ENCODE measurements at regions not wholly inside any gene's neighbourhood (a gene's known extent, or its start where the extent isn't known, plus 50 kb on each side); places are given as distances from the start of the nearest gene placed in this dataset.

GRCh38 chrX:25130619-25131018 is 114.9 kb upstream of the ARX start:
- DNase-seq = no peak
- Histone ChIP-seq H3K27me3 (no peaks in the 10 kb centered on the region), H3K4me3 (no peak overlapping the region), H3K9me3 (no peaks in the 10 kb centered on the region), H3K36me3 (no peaks in the 10 kb centered on the region), H3K27ac (no peak overlapping the region), H3K4me1 (no peaks in the 10 kb centered on the region)
- intact Hi-C loops (cut with DNase I; ENCODE audit: low total_unique reads) = no loop called here
- in situ Hi-C loops (cut with MboI; ENCODE audit: low pct_ligation_motif_present in 1 of 4, low pct_unique_long_range_greater_than_20kb in 1 of 4, low sequenced_read_pairs in 3 of 4) = no loop called here
- WGBS, 2 donors (ENCODE audit: low coverage in 1 of 2) = 40 to 85% methylated on average over 1 to 4 of the region's 4 CpGs
- no peak for TF ChIP-seq CTCF (IDR thresholded peaks at IDR 0.05)

DNA sequence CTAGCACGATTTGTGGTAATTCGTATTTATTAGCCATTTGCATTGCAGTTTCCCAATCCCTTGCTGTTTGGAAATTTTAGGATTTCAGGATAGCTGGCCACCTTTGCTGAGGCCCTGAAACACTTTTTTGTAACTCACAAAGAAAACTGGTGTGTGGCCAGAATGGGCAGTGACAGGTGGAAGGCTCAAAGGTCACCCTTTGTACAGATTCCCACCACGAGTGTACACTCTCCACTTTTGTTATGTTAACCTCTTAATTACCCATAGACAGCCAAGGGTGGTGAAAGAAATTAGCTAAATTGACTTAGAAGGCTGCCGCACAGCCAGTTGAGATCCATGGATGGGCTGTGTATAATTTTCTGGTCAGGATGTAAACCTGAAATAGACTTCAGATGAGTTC is 109.7 kb upstream of the ARX start:
- intact Hi-C loops (cut with DNase I; ENCODE audit: low total_unique reads) = no loop called here
- Histone ChIP-seq H3K4me1 (no peaks in the 10 kb centered on the region), H3K27ac (no peak overlapping the region), H3K4me3 (no peak overlapping the region), H3K27me3 (no peaks in the 10 kb centered on the region), H3K36me3 (no peaks in the 10 kb centered on the region), H3K9me3 (no peaks in the 10 kb centered on the region)
- DNase-seq = no peak
- in situ Hi-C loops (cut with MboI; ENCODE audit: low pct_ligation_motif_present in 1 of 4, low pct_unique_long_range_greater_than_20kb in 1 of 4, low sequenced_read_pairs in 3 of 4) = no loop called here
- TF ChIP-seq POLR2A (IDR thresholded peaks at IDR 0.05) (no peak), EP300 (IDR thresholded peaks at IDR 0.05; ENCODE audit: low read depth) (no peak), CTCF (IDR thresholded peaks at IDR 0.05) (no peak), POLR2AphosphoS5 (IDR thresholded peaks at IDR 0.05) (no peak)
- WGBS, 2 donors (ENCODE audit: low coverage in 1 of 2) = 69 to 80% methylated on average over 2 to 4 of the region's 4 CpGs

DNA sequence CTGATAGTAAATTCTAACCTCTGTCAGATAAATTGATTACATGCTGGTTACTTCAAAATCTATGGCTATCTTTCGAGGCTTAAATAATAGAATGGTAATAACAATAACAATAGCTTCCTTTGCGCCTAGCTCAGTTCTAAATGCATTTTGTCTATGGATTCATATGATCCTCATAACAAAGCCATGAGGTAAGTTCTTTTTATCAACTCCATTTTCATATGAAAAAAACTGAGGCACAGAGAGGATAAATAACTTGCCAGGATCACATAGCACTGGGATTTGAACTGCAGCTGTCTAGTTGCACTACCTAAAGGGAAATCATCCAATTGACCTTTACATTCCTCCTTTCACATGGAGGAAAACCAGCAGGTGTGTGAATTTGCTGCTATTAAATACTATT is 108.6 kb upstream of the ARX start:
- H3K36me3 ChIP-seq = no peaks in the 10 kb centered on the region
- in situ Hi-C loops (cut with MboI; ENCODE audit: low pct_ligation_motif_present in 1 of 4, low pct_unique_long_range_greater_than_20kb in 1 of 4, low sequenced_read_pairs in 3 of 4) (no loop called here), intact Hi-C loops (cut with DNase I; ENCODE audit: low total_unique reads) (no loop called here)
- no peaks in the 10 kb centered on the region for H3K9me3 ChIP-seq
- WGBS, 2 donors (ENCODE audit: low coverage in 1 of 2) = 90% methylated on average over 2 of the region's 2 CpGs
- no peaks in the 10 kb centered on the region for H3K4me1 ChIP-seq
- H3K27me3 ChIP-seq = no peaks in the 10 kb centered on the region
- H3K27ac ChIP-seq = no peak overlapping the region
- TF ChIP-seq CTCF (IDR thresholded peaks at IDR 0.05) = no peak
- TF ChIP-seq EP300 (IDR thresholded peaks at IDR 0.05; ENCODE audit: low read depth) = no peak
- no peak for TF ChIP-seq POLR2AphosphoS5 (IDR thresholded peaks at IDR 0.05)
- TF ChIP-seq POLR2A (IDR thresholded peaks at IDR 0.05) = no peak
- H3K4me3 ChIP-seq = no peak overlapping the region
- no peak for DNase-seq

DNA sequence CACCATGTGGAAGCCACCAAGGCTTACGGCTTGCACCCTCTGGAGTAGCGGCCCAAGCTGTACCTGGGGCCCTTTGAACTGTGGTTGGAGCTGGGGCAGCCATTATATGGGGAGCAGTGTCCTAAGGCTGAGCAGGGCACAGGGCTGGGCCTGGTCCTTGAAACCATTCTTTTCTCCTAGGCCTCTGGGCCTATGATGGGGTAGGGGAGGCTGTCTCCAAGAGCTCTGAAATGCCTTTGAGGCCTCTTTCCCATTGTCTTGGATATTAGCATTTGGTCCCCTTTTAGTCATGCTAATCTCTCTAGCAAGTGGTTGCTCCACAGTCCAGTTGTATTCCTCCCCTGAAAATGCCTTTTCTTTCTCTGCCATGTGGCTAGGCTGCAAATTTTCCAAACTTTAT is 96.4 kb upstream of the ARX start:
- WGBS, 2 donors (ENCODE audit: low coverage in 1 of 2) = 72% methylated on average over 2 of the region's 2 CpGs; no CpG with 5 or more reads in 1 of the 2 donors
- no peak for DNase-seq
- H3K4me1 ChIP-seq = no peaks in the 10 kb centered on the region
- no peaks in the 10 kb centered on the region for H3K27me3 ChIP-seq
- in situ Hi-C loops (cut with MboI; ENCODE audit: low pct_ligation_motif_present in 1 of 4, low pct_unique_long_range_greater_than_20kb in 1 of 4, low sequenced_read_pairs in 3 of 4) (no loop called here), intact Hi-C loops (cut with DNase I; ENCODE audit: low total_unique reads) (no loop called here)
- no peak for TF ChIP-seq CTCF (IDR thresholded peaks at IDR 0.05)
- no peaks in the 10 kb centered on the region for H3K36me3 ChIP-seq
- H3K9me3 ChIP-seq = no peaks in the 10 kb centered on the region
- no peak overlapping the region for H3K27ac ChIP-seq
- H3K4me3 ChIP-seq = no peak overlapping the region

Measured in transverse colon (tissue), 4 donors.